ENCODE measurements at regions not wholly inside any gene's neighbourhood (a gene's known extent, or its start where the extent isn't known, plus 50 kb on each side); places are given as distances from the start of the nearest gene placed in this dataset.

DNA sequence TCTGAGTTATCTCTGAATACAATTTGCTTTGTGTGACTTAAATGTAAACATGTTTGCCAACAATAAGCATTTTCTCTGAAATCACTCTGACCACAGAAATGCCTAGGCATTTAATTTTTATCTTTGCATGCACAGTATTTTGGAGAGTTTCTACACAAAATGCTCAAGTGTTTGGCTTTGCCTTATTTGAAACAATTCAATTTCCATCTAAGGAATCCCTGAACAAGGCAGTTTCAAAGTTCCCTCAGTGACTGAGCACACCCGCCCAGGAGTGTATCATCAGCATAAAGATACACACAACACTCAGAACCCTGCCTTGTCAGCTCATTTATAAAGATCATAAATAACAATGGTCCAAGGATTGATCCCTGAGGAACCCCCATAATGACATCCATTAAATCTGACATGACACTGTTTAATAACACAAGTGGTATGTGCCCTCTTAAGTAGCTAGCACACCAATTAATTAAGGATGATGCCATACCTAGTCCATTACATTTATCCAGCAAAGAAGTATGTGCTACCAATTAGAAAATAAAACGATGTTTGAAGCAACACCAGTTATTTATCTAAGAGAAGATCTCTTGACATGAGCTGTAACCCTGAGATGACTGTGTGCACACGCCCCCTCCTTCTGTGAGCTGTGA lies 585.8 kb downstream of the ADGRL2 start:
- DNase-seq (no peak), ATAC-seq (no peak)
- no peaks in the 10 kb centered on the region for H3K9me3 ChIP-seq
- H3K27ac ChIP-seq, result no peak overlapping the region
- intact Hi-C loops (cut with DNase I), result loop anchor here in 1 of 10 donors (5.0 kb wide), 1 partner anchor 39 kb away; no protein-coding TSS in a partner anchor
- H3K4me1 ChIP-seq, result no peaks in the 10 kb centered on the region
- H3K4me3 ChIP-seq, result no peak overlapping the region
- TF ChIP-seq, protein P1, sequence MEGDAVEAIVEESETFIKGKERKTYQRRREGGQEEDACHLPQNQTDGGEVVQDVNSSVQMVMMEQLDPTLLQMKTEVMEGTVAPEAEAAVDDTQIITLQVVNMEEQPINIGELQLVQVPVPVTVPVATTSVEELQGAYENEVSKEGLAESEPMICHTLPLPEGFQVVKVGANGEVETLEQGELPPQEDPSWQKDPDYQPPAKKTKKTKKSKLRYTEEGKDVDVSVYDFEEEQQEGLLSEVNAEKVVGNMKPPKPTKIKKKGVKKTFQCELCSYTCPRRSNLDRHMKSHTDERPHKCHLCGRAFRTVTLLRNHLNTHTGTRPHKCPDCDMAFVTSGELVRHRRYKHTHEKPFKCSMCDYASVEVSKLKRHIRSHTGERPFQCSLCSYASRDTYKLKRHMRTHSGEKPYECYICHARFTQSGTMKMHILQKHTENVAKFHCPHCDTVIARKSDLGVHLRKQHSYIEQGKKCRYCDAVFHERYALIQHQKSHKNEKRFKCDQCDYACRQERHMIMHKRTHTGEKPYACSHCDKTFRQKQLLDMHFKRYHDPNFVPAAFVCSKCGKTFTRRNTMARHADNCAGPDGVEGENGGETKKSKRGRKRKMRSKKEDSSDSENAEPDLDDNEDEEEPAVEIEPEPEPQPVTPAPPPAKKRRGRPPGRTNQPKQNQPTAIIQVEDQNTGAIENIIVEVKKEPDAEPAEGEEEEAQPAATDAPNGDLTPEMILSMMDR (IDR thresholded peaks at IDR 0.05), result no peak
- no peaks in the 10 kb centered on the region for H3K36me3 ChIP-seq
- H3K27me3 ChIP-seq, result no peaks in the 10 kb centered on the region
- WGBS, 2 donors, result 85 to 89% methylated on average over 3 of the region's 3 CpGs

DNA sequence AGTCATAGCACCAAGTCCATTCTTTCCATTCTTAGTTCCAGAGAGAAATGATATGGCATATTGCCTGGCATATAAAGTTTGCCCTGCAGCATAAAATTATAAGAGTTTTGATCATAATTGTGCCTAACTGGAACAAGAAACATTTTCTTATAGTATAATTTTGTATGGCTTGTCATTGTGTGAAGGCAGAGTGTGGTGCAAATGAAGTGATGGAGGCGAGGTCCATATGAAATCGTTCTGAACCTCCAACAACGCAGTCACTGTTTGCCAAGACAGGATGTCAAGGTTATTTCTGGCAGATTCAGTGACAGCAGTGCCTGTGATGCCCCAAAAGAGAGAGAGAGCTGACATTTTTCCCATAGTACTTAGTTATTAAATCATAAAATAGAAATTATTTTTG lies 584.0 kb downstream of the ADGRL2 start:
- intact Hi-C loops (cut with DNase I), result loop anchor here in 1 of 10 donors (5.0 kb wide), 1 partner anchor 37 kb away; no protein-coding TSS in a partner anchor
- H3K4me1 ChIP-seq, result no peaks in the 10 kb centered on the region
- DNase-seq, result no peak
- H3K27ac ChIP-seq, result no peak overlapping the region
- H3K27me3 ChIP-seq, result no peaks in the 10 kb centered on the region
- H3K9me3 ChIP-seq, result peaks cover 0 to 7% (median 0%) of the 10 kb centered on the region in 11 donors
- no peak for ATAC-seq
- no peak overlapping the region for H3K4me3 ChIP-seq
- H3K36me3 ChIP-seq, result no peaks in the 10 kb centered on the region
- TF ChIP-seq, protein P1 (IDR thresholded peaks at IDR 0.05), result no peak
- WGBS, 2 donors, result 59 to 65% methylated on average over 3 of the region's 3 CpGs

DNA sequence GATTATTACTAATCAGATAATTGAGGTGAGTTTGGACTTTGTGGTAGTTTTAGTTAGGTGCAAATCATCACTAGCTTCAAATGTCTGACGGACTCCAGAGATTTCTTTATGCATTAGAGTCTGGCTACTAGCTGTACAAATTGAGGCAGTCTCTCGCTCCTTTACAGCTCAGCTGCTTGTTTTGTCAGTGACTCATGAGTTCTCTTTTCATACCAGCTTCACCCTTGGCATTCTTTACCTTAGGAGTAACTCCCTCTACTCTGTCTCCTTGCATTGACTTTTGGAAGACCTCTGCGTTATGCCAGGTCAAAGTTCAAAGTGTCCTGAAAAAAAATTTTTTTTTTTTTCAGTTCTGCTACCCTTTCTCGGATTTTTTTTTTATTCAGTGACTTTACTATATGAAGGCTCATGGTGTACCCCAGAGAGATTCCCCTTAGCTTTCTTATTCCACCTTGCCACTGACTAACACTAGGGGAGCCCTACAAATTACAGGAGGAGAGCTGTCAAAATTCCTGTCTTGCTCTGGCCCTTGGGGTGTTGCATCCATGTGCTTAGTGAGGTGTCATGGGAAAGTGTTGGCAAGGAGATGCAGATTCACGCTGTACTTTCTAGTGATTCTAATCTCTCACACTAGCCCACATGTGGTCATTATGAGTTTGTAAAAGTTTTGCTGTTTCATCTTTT lies 576.6 kb downstream of the ADGRL2 start:
- no peaks in the 10 kb centered on the region for H3K36me3 ChIP-seq
- peaks cover 0 to 23% (median 6%) of the 10 kb centered on the region in 11 donors for H3K9me3 ChIP-seq
- no peak overlapping the region for H3K4me3 ChIP-seq
- intact Hi-C loops (cut with DNase I), result no loop called here
- no peaks in the 10 kb centered on the region for H3K27me3 ChIP-seq
- no peak for ATAC-seq
- no peaks in the 10 kb centered on the region for H3K4me1 ChIP-seq
- DNase-seq, result no peak
- WGBS, 2 donors, result 85 to 88% methylated on average over 5 of the region's 5 CpGs
- H3K27ac ChIP-seq, result no peak overlapping the region
- TF ChIP-seq, protein P1 (IDR thresholded peaks at IDR 0.05), result no peak

DNA sequence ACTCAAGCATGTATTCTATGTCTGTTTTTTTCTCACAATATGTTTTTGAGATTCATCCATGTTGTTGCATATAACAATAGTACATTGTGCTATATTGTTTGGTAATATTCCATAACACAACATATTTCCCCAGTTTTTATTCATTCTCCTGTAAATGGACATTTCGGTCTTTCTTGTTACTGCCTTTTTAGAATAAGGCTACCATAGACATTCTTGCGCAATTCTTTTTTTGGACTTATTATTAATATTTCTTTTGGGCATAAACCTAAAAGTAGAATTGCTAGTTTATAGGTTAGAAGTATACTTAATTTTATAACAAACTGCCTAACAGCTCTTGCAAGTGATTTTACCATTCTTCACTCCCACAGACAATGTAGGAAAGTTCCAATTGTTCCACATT lies 573.0 kb downstream of the ADGRL2 start:
- 98 to 99% methylated on average over 2 of the region's 2 CpGs for WGBS, 2 donors
- no peak overlapping the region for H3K27ac ChIP-seq
- TF ChIP-seq, protein P1 (IDR thresholded peaks at IDR 0.05), result no peak
- H3K36me3 ChIP-seq, result no peaks in the 10 kb centered on the region
- DNase-seq, result no peak
- H3K27me3 ChIP-seq, result no peaks in the 10 kb centered on the region
- intact Hi-C loops (cut with DNase I), result loop anchor here in 1 of 10 donors (5.0 kb wide), 1 partner anchor 59 kb away; no protein-coding TSS in a partner anchor
- H3K4me3 ChIP-seq, result no peak overlapping the region
- H3K4me1 ChIP-seq, result no peaks in the 10 kb centered on the region
- peaks cover 0 to 15% (median 6%) of the 10 kb centered on the region in 11 donors for H3K9me3 ChIP-seq
- ATAC-seq, result no peak
